NB4 (cell line): ENCODE measurements at regions not wholly inside any gene's neighbourhood (a gene's known extent, or its start where the extent isn't known, plus 50 kb on each side); places are given as distances from the start of the nearest gene placed in this dataset.
"Not testable (repeated sequence)": the region's sequence is repeated elsewhere in the genome, so short reads cannot be mapped to it uniquely, and the experiment has no call there.

Source experiments
- CTCF ChIP-seq: IDR thresholded peaks from one replicate; pipeline ENCODE4 v1.5.1; 2012; ENCODE audit warnings: low read depth, low read length
- MAX ChIP-seq: IDR thresholded peaks from 2 replicates; pipeline ENCODE4 v1.6.1; 2011; ENCODE audit warnings: low read depth, low read length
- POLR2A ChIP-seq: IDR thresholded peaks from 2 replicates; pipeline ENCODE4 v1.6.1; 2011; ENCODE audit warnings: mild to moderate bottlenecking; ENCODE audit not compliant: insufficient read length; ENCODE audit errors: extremely low read depth

GRCh38 chr3:51607591-51608325 is 63.3 kb upstream of the TEX264 start:
- TF ChIP-seq CTCF, POLR2A, MAX: not testable (repeated sequence)
